SK-N-SH treated with all-trans-retinoic acid at 6 μM for 48 hours (cell line): ENCODE measurements at regions not wholly inside any gene's neighbourhood (a gene's known extent, or its start where the extent isn't known, plus 50 kb on each side); places are given as distances from the start of the nearest gene placed in this dataset.

Experiments
- ATAC-seq: fragments of 200-7000 bp; cut with Tn5 transposase; 3 replicates; pipeline ENCODE4 v1.9.1; 2020; ENCODE audit warnings: mild to moderate bottlenecking, moderate library complexity
- ARNTL ChIP-seq: fragments of 450-650 bp; formaldehyde crosslinking; IDR thresholded peaks from 2 replicates; pipeline ENCODE4 v1.5.0; 2020; ENCODE audit warnings: low read depth, mild to moderate bottlenecking, moderate library complexity, borderline replicate concordance
- BACH2 ChIP-seq: fragments of 250-450 bp; sonication (Bioruptor Pico); IDR thresholded peaks from 2 replicates; pipeline ENCODE4 v1.9.0; 2021; ENCODE audit warnings: mild to moderate bottlenecking, borderline replicate concordance
- CSDC2 ChIP-seq: fragments of 250-450 bp; sonication (Bioruptor Pico); IDR thresholded peaks from 2 replicates; pipeline ENCODE4 v1.5.0; 2020; ENCODE audit warnings: mild to moderate bottlenecking, moderate library complexity
- ESRRG ChIP-seq: fragments of 250-450 bp; sonication (Bioruptor Pico); IDR thresholded peaks from 2 replicates; pipeline ENCODE4 v1.6.1; 2021; ENCODE audit warnings: mild to moderate bottlenecking
- GLIS3 ChIP-seq: fragments of 250-450 bp; sonication (Bioruptor Pico); IDR thresholded peaks from 2 replicates; pipeline ENCODE4 v1.5.0; 2020; ENCODE audit warnings: mild to moderate bottlenecking, moderate library complexity
- ISL1 ChIP-seq: fragments of 250-450 bp; sonication (Bioruptor Pico); IDR thresholded peaks from 2 replicates; pipeline ENCODE4 v2.1.2; 2022; ENCODE audit warnings: mild to moderate bottlenecking, moderate library complexity
- OSR1 ChIP-seq: fragments of 250-450 bp; sonication (Bioruptor Pico); IDR thresholded peaks from 2 replicates; pipeline ENCODE4 v1.8.0; 2022; ENCODE audit warnings: moderate library complexity, mild to moderate bottlenecking, inconsistent platforms
- PPARA ChIP-seq: fragments of 250-450 bp; sonication (Bioruptor Pico); IDR thresholded peaks from 2 replicates; pipeline ENCODE4 v1.5.0; 2020; ENCODE audit warnings: mild to moderate bottlenecking, borderline replicate concordance
- RARB ChIP-seq: fragments of 250-450 bp; sonication (Bioruptor Pico); IDR thresholded peaks from 2 replicates; pipeline ENCODE4 v1.8.0; 2021; ENCODE audit warnings: mild to moderate bottlenecking, moderate library complexity
- SNAI2 ChIP-seq: fragments of 250-450 bp; sonication (Bioruptor Pico); IDR thresholded peaks from 2 replicates; pipeline ENCODE4 v1.5.0; 2020; ENCODE audit warnings: mild to moderate bottlenecking, moderate library complexity
- TCF4 ChIP-seq: fragments of 250-450 bp; sonication (Bioruptor Pico); IDR thresholded peaks from 2 replicates; pipeline ENCODE4 v1.8.0; 2021; ENCODE audit warnings: mild to moderate bottlenecking, moderate library complexity, borderline replicate concordance
- TOX ChIP-seq: fragments of 250-450 bp; sonication (Bioruptor Pico); IDR thresholded peaks from 2 replicates; pipeline ENCODE4 v1.8.0; 2021; ENCODE audit warnings: mild to moderate bottlenecking, moderate library complexity, borderline replicate concordance
- TSHZ2 ChIP-seq: fragments of 250-450 bp; sonication (Bioruptor Pico); IDR thresholded peaks from 2 replicates; pipeline ENCODE4 v1.5.0; 2020; ENCODE audit warnings: mild to moderate bottlenecking, moderate library complexity
- ZC3H10 ChIP-seq: fragments of 250-450 bp; sonication (Bioruptor Pico); IDR thresholded peaks from 2 replicates; pipeline ENCODE4 v1.5.1; 2021; ENCODE audit warnings: mild to moderate bottlenecking, moderate library complexity
- ZFP3 ChIP-seq: fragments of 250-450 bp; sonication (Bioruptor Pico); IDR thresholded peaks from 2 replicates; pipeline ENCODE4 v1.5.0; 2020; ENCODE audit warnings: mild to moderate bottlenecking, moderate library complexity
- ZFP30 ChIP-seq: fragments of 450-650 bp; formaldehyde crosslinking; IDR thresholded peaks from 2 replicates; pipeline ENCODE4 v1.5.0; 2022; ENCODE audit warnings: mild to moderate bottlenecking, moderate library complexity
- ZNF565 ChIP-seq: fragments of 450-650 bp; formaldehyde crosslinking; conservative IDR thresholded peaks from 2 replicates; pipeline ENCODE4 v1.5.0; 2020; ENCODE audit warnings: low read depth, mild to moderate bottlenecking, moderate library complexity
- ZNF70 ChIP-seq: fragments of 450-650 bp; formaldehyde crosslinking; IDR thresholded peaks from 2 replicates; pipeline ENCODE4 v1.5.0; 2020; ENCODE audit warnings: mild to moderate bottlenecking, moderate library complexity
- ZNF8 ChIP-seq: fragments of 450-650 bp; formaldehyde crosslinking; IDR thresholded peaks from 2 replicates; pipeline ENCODE4 v1.5.0; 2020; ENCODE audit warnings: mild to moderate bottlenecking, moderate library complexity
- TF ChIP-seq, protein P1 (sequence below): fragments of 250-450 bp; sonication (Bioruptor Pico); IDR thresholded peaks from 2 replicates; pipeline ENCODE4 v1.5.1; 2021; ENCODE audit warnings: mild to moderate bottlenecking, moderate library complexity

DNA sequence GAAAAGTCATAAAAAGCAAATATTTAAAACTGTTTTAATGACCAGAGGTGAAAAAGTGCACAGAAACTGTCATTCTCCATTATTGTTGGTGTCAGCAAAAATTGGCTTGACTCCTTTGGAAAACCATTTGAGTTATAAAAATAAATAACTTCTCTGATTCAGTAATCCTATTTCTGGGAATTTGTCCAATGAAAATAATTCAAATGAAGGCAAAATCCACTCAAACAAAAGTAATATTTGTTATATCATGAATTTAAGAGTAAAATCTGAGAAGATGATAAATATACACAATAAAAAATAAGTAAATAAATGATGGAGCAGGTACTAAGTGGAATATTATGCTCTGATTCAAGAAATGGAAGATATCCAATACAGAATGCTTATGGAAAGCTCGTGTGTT, 326.6 kb upstream of the KLF6 start (continued):
- TF ChIP-seq ZNF70 (CRISPR knock-in tag) (no peak), ISL1 (CRISPR knock-in tag) (no peak), SNAI2 (CRISPR knock-in tag) (no peak), CSDC2 (CRISPR knock-in tag) (no peak), OSR1 (no peak)

- peak; percentile 65 for ATAC-seq
- TF ChIP-seq ISL1 (CRISPR knock-in tag) (peak; percentile 53), TSHZ2 (no peak)
Observed at GRCh38 chr10:4109469-4109868, 324.5 kb upstream of the KLF6 start.

- ATAC-seq, result no peak
Observed at GRCh38 chr10:4108693-4109092, 323.7 kb upstream of the KLF6 start.

GRCh38 chr10:4107285-4107851, 322.4 kb upstream of the KLF6 start:
- no peak for ATAC-seq
- TF ChIP-seq ZFP30, result no peak
- no peak for TF ChIP-seq RARB (CRISPR knock-in tag)
- TF ChIP-seq TSHZ2, result no peak
- TF ChIP-seq, all 23 proteins: peak for 0

More at GRCh38 chr10:4108693-4109092, 323.7 kb upstream of the KLF6 start:
- TF ChIP-seq ZFP3 (CRISPR knock-in tag) (no peak), GLIS3 (CRISPR knock-in tag) (no peak), SNAI2 (CRISPR knock-in tag) (no peak), OSR1 (no peak), ZNF565 (no peak), ZFP30 (no peak)
- TF ChIP-seq, protein P1, sequence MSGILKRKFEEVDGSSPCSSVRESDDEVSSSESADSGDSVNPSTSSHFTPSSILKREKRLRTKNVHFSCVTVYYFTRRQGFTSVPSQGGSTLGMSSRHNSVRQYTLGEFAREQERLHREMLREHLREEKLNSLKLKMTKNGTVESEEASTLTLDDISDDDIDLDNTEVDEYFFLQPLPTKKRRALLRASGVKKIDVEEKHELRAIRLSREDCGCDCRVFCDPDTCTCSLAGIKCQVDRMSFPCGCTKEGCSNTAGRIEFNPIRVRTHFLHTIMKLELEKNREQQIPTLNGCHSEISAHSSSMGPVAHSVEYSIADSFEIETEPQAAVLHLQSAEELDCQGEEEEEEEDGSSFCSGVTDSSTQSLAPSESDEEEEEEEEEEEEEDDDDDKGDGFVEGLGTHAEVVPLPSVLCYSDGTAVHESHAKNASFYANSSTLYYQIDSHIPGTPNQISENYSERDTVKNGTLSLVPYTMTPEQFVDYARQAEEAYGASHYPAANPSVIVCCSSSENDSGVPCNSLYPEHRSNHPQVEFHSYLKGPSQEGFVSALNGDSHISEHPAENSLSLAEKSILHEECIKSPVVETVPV (CRISPR knock-in tag), result no peak

GRCh38 chr10:4103603-4104002, 318.6 kb upstream of the KLF6 start:
- no peak for TF ChIP-seq ZC3H10 (CRISPR knock-in tag)
- TF ChIP-seq ZNF565, result no peak
- TF ChIP-seq CSDC2 (CRISPR knock-in tag), result no peak
- 0 out of 2 replicates have a peak, but pooled peaks have one; percentile 26 for TF ChIP-seq ZFP3 (CRISPR knock-in tag)
- peak; percentile 51 for ATAC-seq

GRCh38 chr10:4102802-4103344, 317.9 kb upstream of the KLF6 start:
- peak; percentile 53; the same call in 2 of the 3 replicates for ATAC-seq
- no peak for TF ChIP-seq ESRRG (CRISPR knock-in tag)
- peak; percentile 92 for TF ChIP-seq ZC3H10 (CRISPR knock-in tag)
- TF ChIP-seq ZFP30, result no peak
- TF ChIP-seq BACH2, result no peak
- TF ChIP-seq, protein P1 (CRISPR knock-in tag), result peak; percentile 63; the same call in 1 of the 2 replicates
- TF ChIP-seq OSR1, result no peak
- no peak for TF ChIP-seq PPARA (CRISPR knock-in tag)
- TF ChIP-seq TOX (CRISPR knock-in tag), result no peak
- TF ChIP-seq SNAI2 (CRISPR knock-in tag), result peak; percentile 92
- peak; percentile 70; the same call in 1 of the 2 replicates for TF ChIP-seq ZFP3 (CRISPR knock-in tag)
- 0 out of 2 replicates have a peak, but pooled peaks have one; percentile 59 for TF ChIP-seq ZNF565
- no peak for TF ChIP-seq ZNF70 (CRISPR knock-in tag)
- no peak; the same call in 1 of the 2 replicates for TF ChIP-seq TCF4 (CRISPR knock-in tag)
- no peak; the same call in 1 of the 2 replicates for TF ChIP-seq GLIS3 (CRISPR knock-in tag)
- TF ChIP-seq CSDC2 (CRISPR knock-in tag), result 0 out of 2 replicates have a peak, but pooled peaks have one; percentile 28
- TF ChIP-seq ARNTL, result no peak
- TF ChIP-seq RARB (CRISPR knock-in tag), result no peak; the same call in 1 of the 2 replicates
- peak; percentile 99 for TF ChIP-seq ISL1 (CRISPR knock-in tag)
- TF ChIP-seq ZNF8 (CRISPR knock-in tag), result peak; percentile 66; the same call in 1 of the 2 replicates
